HG02981 (cell line): ENCODE measurements at regions not wholly inside any gene's neighbourhood (a gene's known extent, or its start where the extent isn't known, plus 50 kb on each side); places are given as distances from the start of the nearest gene placed in this dataset.

Experiments
- ATAC-seq: cut with Tn5 transposase; IDR thresholded peaks from one replicate; pipeline ENCODE4 v1.9.1; 2021; ENCODE audit warnings: mild to moderate bottlenecking, moderate library complexity; ENCODE audit not compliant: unreplicated experiment

- no peak for ATAC-seq
These were observed 115.9 kb downstream of the LY86 start for GRCh38 chr6:6704103-6705060.

- no peak for ATAC-seq
These were observed 116.5 kb downstream of the LY86 start for GRCh38 chr6:6705061-6705425.

- ATAC-seq, result no peak
These were observed 117.6 kb downstream of the LY86 start for GRCh38 chr6:6705915-6706675.

- ATAC-seq, result no peak
These were observed 118.6 kb downstream of the LY86 start for GRCh38 chr6:6707143-6707542.

GRCh38 chr6:6709106-6709505, 120.6 kb downstream of the LY86 start:
- ATAC-seq, result no peak

DNA sequence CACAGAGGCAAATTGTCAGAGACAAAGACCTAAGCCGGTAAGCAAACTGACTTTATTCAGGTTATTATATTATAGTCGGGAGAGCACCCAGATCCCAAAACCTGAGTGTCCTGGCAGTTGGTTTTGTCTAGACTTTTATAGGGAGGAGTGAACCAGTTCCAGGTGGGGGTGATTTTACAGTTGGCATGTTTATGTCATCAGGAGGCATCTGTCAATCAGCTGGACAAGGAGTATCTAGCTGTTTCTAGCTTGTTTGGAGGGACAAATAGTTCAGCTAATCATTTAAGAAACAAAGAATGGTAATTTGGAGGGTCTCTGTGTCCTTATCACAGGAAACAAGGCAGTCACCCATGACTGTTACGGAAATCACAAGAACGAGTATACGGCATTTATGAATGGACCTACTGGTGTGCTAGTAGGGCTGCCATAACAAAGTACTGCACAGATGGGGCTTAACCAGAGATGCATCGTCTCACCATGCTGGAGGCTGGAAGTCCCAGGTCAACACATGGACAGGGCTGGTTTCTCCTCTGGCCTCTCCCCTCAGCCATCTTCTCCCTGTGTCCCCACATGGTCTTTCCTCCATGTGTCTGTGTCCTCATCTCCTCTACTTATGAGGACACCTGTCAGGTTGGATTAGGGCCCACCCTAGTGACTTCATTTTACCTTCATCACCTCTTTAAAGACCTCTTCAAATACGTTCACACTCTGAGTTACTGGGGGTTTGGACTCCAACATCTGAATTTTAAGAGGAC, 122.7 kb downstream of the LY86 start:
- no peak for ATAC-seq

GRCh38 chr6:6711832-6712448, 123.4 kb downstream of the LY86 start:
- no peak for ATAC-seq

DNA sequence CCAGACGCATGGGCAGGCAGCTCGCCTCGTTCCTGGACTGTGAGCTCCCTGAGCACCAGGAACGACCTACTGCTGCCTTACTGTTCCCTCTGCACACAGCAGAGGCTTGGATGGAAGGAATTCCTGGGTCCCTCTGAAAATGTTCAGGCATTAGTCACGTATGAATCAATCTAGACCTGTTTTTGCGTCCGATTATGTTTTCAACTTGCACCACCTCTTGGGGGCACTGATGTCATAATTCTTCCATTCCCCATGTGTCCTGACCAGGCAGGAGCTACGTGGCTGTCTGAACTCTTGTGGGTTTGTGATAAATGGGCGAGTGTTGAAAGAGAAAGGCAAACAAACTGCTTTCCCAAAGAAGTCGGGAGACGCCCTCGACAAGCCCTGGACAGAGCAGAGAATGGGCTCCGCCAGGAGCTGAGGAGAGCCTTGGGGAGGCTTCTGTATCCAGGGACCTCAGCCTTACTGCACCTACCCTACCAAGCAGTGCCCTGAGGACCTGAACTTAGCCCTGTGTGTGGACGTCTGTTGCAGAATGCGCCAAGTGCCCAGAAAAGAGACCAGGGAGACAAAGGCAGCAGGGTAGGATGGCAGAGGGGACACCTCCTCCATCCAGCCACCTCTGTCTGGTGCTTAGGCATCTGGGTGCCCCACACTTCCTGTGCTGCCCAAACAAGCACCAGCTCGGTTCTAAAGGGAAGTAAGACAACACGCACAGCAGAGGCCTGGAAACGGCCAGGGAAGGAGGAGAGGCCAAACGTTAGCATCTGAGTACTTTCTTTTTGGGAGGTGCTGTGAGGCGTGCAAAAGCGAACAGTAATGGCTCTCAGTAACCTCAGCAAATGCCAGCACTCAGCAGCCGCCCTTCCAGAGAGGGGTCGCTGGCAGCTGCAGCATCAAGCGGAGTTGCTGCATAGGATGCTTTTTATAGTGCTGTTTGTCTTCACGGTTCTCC, 124.2 kb downstream of the LY86 start:
- no peak for ATAC-seq

DNA sequence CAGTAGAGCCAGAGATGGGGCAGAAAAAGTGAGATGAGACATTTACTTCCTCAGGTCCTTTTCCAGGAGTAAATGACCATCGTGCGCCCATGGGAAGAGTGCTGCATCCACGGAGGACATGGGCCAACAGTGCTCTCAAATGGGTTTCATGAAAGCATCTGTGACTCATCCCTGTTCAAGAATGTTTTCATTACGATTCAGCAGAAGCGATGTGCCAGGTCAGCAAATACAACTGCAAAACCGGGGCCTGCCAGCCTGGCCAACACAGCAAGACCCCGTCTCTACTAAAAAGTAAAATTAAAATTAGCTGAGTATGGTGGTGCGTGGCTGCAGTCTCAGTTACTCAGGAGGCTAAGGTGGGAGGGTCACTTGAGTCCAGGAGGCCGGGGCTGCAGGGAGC, 125.1 kb downstream of the LY86 start:
- ATAC-seq, result no peak

DNA sequence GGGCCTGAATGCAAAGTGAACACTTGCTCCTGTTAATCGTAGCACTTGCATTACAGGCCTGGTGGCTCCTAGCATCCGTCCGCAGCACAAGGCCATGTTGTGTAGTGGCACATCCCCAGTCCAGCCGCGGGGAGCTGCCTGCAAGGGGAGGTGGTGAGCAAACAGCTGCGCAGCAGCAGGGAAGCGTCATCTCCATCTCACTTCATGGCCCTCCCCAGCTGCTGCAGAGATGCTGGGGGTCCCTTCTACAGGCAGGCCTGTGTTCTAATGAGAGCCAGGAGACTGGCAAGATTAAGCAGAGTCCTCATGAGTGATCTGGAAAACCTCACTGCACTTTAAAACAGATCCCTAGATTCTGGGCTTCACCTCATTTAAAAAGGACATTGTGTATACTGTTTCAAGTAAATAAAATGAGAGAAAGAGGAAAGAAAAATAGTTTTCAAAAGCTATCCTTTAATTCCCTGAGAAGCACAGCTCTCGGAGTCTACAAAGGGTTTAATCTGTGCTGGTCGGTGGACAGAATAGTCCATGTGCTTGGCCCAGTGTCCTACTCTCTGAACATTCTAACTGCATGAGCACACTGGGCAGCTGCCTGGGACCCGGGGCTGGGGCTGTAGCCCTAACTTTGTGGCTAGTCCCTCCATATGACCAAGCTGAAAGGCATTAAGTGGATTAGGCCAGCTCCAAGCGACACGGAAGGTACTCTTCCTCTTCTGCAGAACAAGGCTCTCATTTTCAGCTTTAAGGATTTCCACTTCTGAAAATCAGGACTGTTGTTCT, 125.8 kb downstream of the LY86 start:
- ATAC-seq, result no peak

DNA sequence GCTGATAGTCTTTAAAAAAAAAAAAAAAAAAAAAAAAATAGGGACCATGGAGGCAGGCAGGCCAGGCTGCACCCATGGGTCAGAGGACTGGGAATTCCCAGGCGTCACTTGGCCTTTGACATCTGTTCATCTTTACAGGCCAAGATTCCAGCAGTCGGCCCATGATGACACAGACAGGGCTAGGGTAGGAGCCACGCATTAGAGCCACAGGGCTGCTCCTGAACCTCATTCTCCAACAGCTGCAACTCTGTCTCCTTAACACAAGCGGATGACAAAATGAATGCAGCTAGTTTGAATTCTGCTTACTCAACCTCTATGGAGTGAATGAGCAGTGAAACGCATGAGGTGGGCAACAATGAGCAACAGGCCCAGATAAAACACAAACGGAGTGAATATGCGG, 126.4 kb downstream of the LY86 start:
- no peak for ATAC-seq

DNA sequence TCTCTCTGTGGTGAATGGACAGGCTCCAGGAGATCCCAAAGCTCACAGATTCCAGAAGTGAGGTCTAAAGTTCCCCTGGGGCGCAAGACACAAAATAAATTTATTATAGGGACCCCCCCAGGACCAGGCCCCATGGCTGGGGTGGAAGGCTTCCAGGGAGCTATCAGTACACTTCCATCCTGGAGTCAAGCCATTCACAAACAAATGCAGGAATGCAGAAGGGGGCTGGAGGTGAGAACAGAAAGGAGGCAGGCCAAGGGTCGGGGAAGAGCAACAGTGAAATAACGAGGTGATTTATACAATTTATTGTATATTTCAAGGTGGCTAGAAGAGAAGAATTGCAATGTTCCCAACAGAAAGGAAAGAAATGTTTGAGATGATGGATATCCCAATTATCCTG, 126.9 kb downstream of the LY86 start:
- ATAC-seq, result no peak

- ATAC-seq, result no peak
These were observed 128.7 kb downstream of the LY86 start for GRCh38 chr6:6716998-6717763.

GRCh38 chr6:6717953-6718352, 129.4 kb downstream of the LY86 start:
- no peak for ATAC-seq

GRCh38 chr6:6721606-6722005, 133.1 kb downstream of the LY86 start:
- no peak for ATAC-seq

- no peak for ATAC-seq
These were observed 133.7 kb downstream of the LY86 start for GRCh38 chr6:6722195-6722594.

DNA sequence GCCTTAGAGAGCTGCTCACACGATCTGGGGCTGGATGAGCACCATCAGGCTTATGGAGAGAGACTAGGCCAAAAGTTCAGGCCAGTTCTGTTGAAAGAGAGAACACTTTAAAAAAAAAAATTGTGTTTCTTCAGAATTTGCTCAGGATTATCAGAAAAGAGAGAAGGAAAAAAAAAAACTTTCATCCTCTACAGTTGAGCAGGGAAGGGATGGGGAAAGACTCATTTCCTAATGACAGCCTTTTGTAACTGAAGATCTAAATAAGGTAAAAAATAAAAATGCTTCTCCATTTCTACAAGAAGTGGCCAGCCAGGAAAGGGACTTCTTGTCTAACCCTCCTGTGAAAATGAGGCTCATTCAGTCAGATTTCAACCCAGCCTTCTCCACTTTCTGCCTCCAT, 134.8 kb downstream of the LY86 start:
- ATAC-seq, result no peak

DNA sequence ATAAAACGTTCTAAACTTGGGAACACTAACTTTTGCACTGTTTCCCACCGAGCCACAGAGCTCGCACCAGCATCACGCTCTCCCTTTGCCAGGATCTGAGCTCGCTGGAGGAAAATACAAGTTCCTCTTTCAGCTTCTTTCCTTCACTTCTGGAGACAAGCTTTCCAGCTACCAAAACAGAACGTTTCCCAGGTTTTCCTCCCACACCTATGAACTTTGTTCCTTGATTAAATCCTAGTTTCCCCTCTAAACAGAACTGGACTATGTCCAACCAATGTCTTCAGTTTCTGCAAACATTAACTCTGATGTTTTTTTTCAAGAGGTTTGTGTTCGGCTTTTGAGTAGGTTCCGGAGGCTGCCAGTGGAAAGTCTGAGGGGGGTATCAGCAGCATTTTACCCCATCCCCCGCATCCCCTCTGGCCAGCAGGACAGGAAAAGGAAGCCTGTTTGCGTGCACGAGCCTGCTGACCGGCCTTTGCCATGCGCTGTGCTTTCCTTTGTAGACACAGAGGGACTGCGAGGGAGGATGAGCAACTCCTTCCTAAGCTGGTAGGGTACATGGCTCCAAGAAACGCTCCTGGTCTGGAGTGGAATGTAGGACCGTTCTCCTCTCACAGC, 135.5 kb downstream of the LY86 start:
- no peak for ATAC-seq
